Colonic mucosa (tissue), 4 donors: ENCODE measurements at regions not wholly inside any gene's neighbourhood (a gene's known extent, or its start where the extent isn't known, plus 50 kb on each side); places are given as distances from the start of the nearest gene placed in this dataset.

Source experiments
- DNase-seq: peaks from one replicate; pipeline ENCODE4 v3.0.0-alpha.2; 2020
- H3K27ac ChIP-seq: fragments of 200-600 bp; one replicate; pipeline ENCODE4 v1.8.0; 2021
- H3K27me3 ChIP-seq: fragments of 200-600 bp; one replicate; pipeline ENCODE4 v1.8.0; 2021
- H3K36me3 ChIP-seq: fragments of 200-600 bp; one replicate; pipeline ENCODE4 v1.8.0; 2021
- H3K4me1 ChIP-seq: fragments of 200-600 bp; one replicate; pipeline ENCODE4 v1.8.0; 2021; ENCODE audit warnings: mild to moderate bottlenecking
- H3K4me3 ChIP-seq: fragments of 200-600 bp; one replicate; pipeline ENCODE4 v1.8.0; 2021
- H3K9ac ChIP-seq, 2 donors: one replicate each; pipeline ENCODE4 v1.7.0; 2013; ENCODE audit warnings: control low read depth in 2 of 2, low read depth in 2 of 2, low read length in 2 of 2
- H3K9me3 ChIP-seq: fragments of 200-600 bp; one replicate; pipeline ENCODE4 v1.8.0; 2021
- CTCF ChIP-seq: fragments of 200-600 bp; IDR thresholded peaks from one replicate; pipeline ENCODE4 v1.8.0; 2022; ENCODE audit warnings: antibody characterized with exemption, mild to moderate bottlenecking
- intact Hi-C: fragments of 100-400 bp; cut with DNase I; formaldehyde crosslinking; loops from one replicate; pipeline ENCODE4 v1.14.1; 2022
- donor health status: healthy.
- donor health status: DM: no; HTN: no; CAD: no.
- donor health status: DM: no; HTN: no; CAD: no.

- no peak for TF ChIP-seq CTCF
- intact Hi-C loops, result no loop called here
- Histone ChIP-seq H3K36me3 (no peaks in the 10 kb centered on the region), H3K27ac (no peak overlapping the region), H3K4me3 (no peak overlapping the region), H3K27me3 (no peaks in the 10 kb centered on the region), H3K4me1 (no peaks in the 10 kb centered on the region), H3K9ac (no peak overlapping the region), H3K9me3 (no peaks in the 10 kb centered on the region)
- DNase-seq, result no peak
Observed at GRCh38 chr2:12928197-12928774, 211.6 kb downstream of the TRIB2 start.

- intact Hi-C loops, result no loop called here
Observed at GRCh38 chr2:12928775-12929401, 212.2 kb downstream of the TRIB2 start.

GRCh38 chr2:12929758-12930157, 213.0 kb downstream of the TRIB2 start:
- H3K4me3 ChIP-seq, result no peak overlapping the region
- no peak overlapping the region for H3K9ac ChIP-seq
- H3K27ac ChIP-seq, result no peak overlapping the region
- H3K4me1 ChIP-seq, result no peaks in the 10 kb centered on the region
- intact Hi-C loops, result loop anchor here (2.0 to 5.0 kb wide), 2 partner anchors 212 to 1067 kb away; partner anchors contain the start of gene TRIB2
- no peak for DNase-seq
- H3K9me3 ChIP-seq, result no peaks in the 10 kb centered on the region
- no peak for TF ChIP-seq CTCF
- H3K27me3 ChIP-seq, result no peaks in the 10 kb centered on the region
- H3K36me3 ChIP-seq, result no peaks in the 10 kb centered on the region

More at GRCh38 chr2:12928775-12929401, 212.2 kb downstream of the TRIB2 start:
- Histone ChIP-seq H3K9ac (no peak overlapping the region), H3K9me3 (no peaks in the 10 kb centered on the region), H3K36me3 (no peaks in the 10 kb centered on the region), H3K27ac (no peak overlapping the region), H3K4me3 (no peak overlapping the region), H3K27me3 (no peaks in the 10 kb centered on the region), H3K4me1 (no peaks in the 10 kb centered on the region)
- TF ChIP-seq CTCF, result no peak
- no peak for DNase-seq

GRCh38 chr2:12930391-12930790, 213.7 kb downstream of the TRIB2 start:
- intact Hi-C loops, result loop anchor here (2.0 to 5.0 kb wide), 2 partner anchors 213 to 1068 kb away; partner anchors contain the start of gene TRIB2
- no peak for DNase-seq
- Histone ChIP-seq H3K9ac (no peak overlapping the region), H3K36me3 (no peaks in the 10 kb centered on the region), H3K4me1 (no peaks in the 10 kb centered on the region), H3K27me3 (no peaks in the 10 kb centered on the region), H3K9me3 (no peaks in the 10 kb centered on the region), H3K4me3 (no peak overlapping the region), H3K27ac (no peak overlapping the region)
- no peak for TF ChIP-seq CTCF

GRCh38 chr2:12931186-12931844, 214.6 kb downstream of the TRIB2 start:
- DNase-seq, result no peak
- no peak overlapping the region for H3K4me3 ChIP-seq
- H3K36me3 ChIP-seq, result no peaks in the 10 kb centered on the region
- no peak overlapping the region for H3K9ac ChIP-seq
- H3K27me3 ChIP-seq, result no peaks in the 10 kb centered on the region
- TF ChIP-seq CTCF, result peak; percentile 73
- no peaks in the 10 kb centered on the region for H3K9me3 ChIP-seq
- no peak overlapping the region for H3K27ac ChIP-seq
- intact Hi-C loops, result loop anchor here (2.0 to 5.0 kb wide), 2 partner anchors 214 to 1069 kb away; partner anchors contain the start of gene TRIB2
- H3K4me1 ChIP-seq, result no peaks in the 10 kb centered on the region
